ENCODE measurements at regions not wholly inside any gene's neighbourhood (a gene's known extent, or its start where the extent isn't known, plus 50 kb on each side); places are given as distances from the start of the nearest gene placed in this dataset.

- Histone ChIP-seq H3K27me3 (peaks cover 0 to 19% (median 0%) of the 10 kb centered on the region in 3 donors), H3K4me3 (no peak overlapping the region), H3K9me3 (no peaks in the 10 kb centered on the region), H3K4me1 (no peaks in the 10 kb centered on the region), H3K27ac (no peak overlapping the region), H3K36me3 (no peaks in the 10 kb centered on the region)
- no peak for DNase-seq
- intact Hi-C loops (cut with DNase I; ENCODE audit: low total_unique reads): no loop called here
- no peak for TF ChIP-seq POLR2AphosphoS5 (IDR thresholded peaks at IDR 0.05)
- no peak for TF ChIP-seq POLR2A (IDR thresholded peaks at IDR 0.05)
- no peak for TF ChIP-seq CTCF (IDR thresholded peaks at IDR 0.05)
- no peak for TF ChIP-seq EP300 (IDR thresholded peaks at IDR 0.05)
- WGBS, 5 donors: 75 to 87% (median 79%) methylated on average over 3 of the region's 3 CpGs
Observed at GRCh38 chr1:5200006-5200405, 545.6 kb downstream of the AJAP1 start.

GRCh38 chr1:5198328-5198727, 543.9 kb downstream of the AJAP1 start:
- no peaks in the 10 kb centered on the region for H3K9me3 ChIP-seq
- TF ChIP-seq POLR2A (IDR thresholded peaks at IDR 0.05) (no peak), EP300 (IDR thresholded peaks at IDR 0.05) (no peak), POLR2AphosphoS5 (IDR thresholded peaks at IDR 0.05) (no peak), CTCF (IDR thresholded peaks at IDR 0.05) (no peak)
- 62 to 74% (median 63%) methylated on average over 5 of the region's 5 CpGs for WGBS, 5 donors

GRCh38 chr1:5191470-5191869, 537.1 kb downstream of the AJAP1 start:
- 62 to 77% (median 70%) methylated on average over 6 of the region's 6 CpGs for WGBS, 5 donors
- DNase-seq: no peak
- peaks cover 0 to 22% (median 0%) of the 10 kb centered on the region in 3 donors for H3K27me3 ChIP-seq
- no peak for TF ChIP-seq POLR2AphosphoS5 (IDR thresholded peaks at IDR 0.05)
- no peak for TF ChIP-seq EP300 (IDR thresholded peaks at IDR 0.05)
- TF ChIP-seq POLR2A (IDR thresholded peaks at IDR 0.05): no peak
- no peak for TF ChIP-seq CTCF (IDR thresholded peaks at IDR 0.05)
- H3K4me3 ChIP-seq: no peak overlapping the region
- intact Hi-C loops (cut with DNase I; ENCODE audit: low total_unique reads): no loop called here
- H3K27ac ChIP-seq: no peak overlapping the region
- no peaks in the 10 kb centered on the region for H3K4me1 ChIP-seq
- H3K36me3 ChIP-seq: no peaks in the 10 kb centered on the region
- H3K9me3 ChIP-seq: no peaks in the 10 kb centered on the region

More at GRCh38 chr1:5198328-5198727, 543.9 kb downstream of the AJAP1 start:
- Histone ChIP-seq H3K4me3 (no peak overlapping the region), H3K27me3 (peaks cover 0 to 19% (median 0%) of the 10 kb centered on the region in 3 donors), H3K27ac (no peak overlapping the region), H3K36me3 (no peaks in the 10 kb centered on the region), H3K4me1 (no peaks in the 10 kb centered on the region)
- no peak for DNase-seq
- intact Hi-C loops (cut with DNase I; ENCODE audit: low total_unique reads): no loop called here

- 67 to 78% (median 75%) methylated on average over 4 of the region's 4 CpGs for WGBS, 5 donors
- H3K4me1 ChIP-seq: no peaks in the 10 kb centered on the region
- no peak for DNase-seq
- no peak overlapping the region for H3K4me3 ChIP-seq
- TF ChIP-seq POLR2AphosphoS5 (IDR thresholded peaks at IDR 0.05) (no peak), CTCF (IDR thresholded peaks at IDR 0.05) (no peak), EP300 (IDR thresholded peaks at IDR 0.05) (no peak)
- H3K27ac ChIP-seq: no peak overlapping the region
- no peaks in the 10 kb centered on the region for H3K36me3 ChIP-seq
- intact Hi-C loops (cut with DNase I; ENCODE audit: low total_unique reads): no loop called here
- peaks cover 0 to 25% (median 0%) of the 10 kb centered on the region in 3 donors for H3K27me3 ChIP-seq
- H3K9me3 ChIP-seq: no peaks in the 10 kb centered on the region
Observed at GRCh38 chr1:5189384-5189783, 535.0 kb downstream of the AJAP1 start.
